ENCODE measurements at regions not wholly inside any gene's neighbourhood (a gene's known extent, or its start where the extent isn't known, plus 50 kb on each side); places are given as distances from the start of the nearest gene placed in this dataset.

GRCh38 chr14:97760050-97760449, 962.9 kb downstream of the VRK1 start:
- Histone ChIP-seq H3K9ac (replicated peaks; ENCODE audit: extremely low read depth, insufficient read depth, low read length) (no peak overlapping the region), H3K4me1 (ENCODE audit: control insufficient read depth, extremely low read depth, insufficient read depth, low read length) (no peaks in the 10 kb centered on the region), H3K27me3 (ENCODE audit: control insufficient read depth in 2 of 2, insufficient read depth in 2 of 2, low read length in 2 of 2) (no peaks in the 10 kb centered on the region), H2AFZ (ENCODE audit: low read depth, low read length) (no peak overlapping the region), H4K20me1 (replicated peaks; ENCODE audit: control insufficient read depth, extremely low read depth, insufficient read depth, low read length) (no peaks in the 10 kb centered on the region), H3K9me1 (replicated peaks; ENCODE audit: control insufficient read depth, extremely low read depth, insufficient read depth, low read length) (no peaks in the 10 kb centered on the region), H3K27ac (ENCODE audit: insufficient read depth, low read depth, low read length) (no peak overlapping the region), H3K9me3 (replicated peaks; ENCODE audit: control insufficient read depth, insufficient read depth, low read length) (no peaks in the 10 kb centered on the region), H3K4me2 (ENCODE audit: insufficient read depth, low read length) (no peak overlapping the region), H3K36me3 (ENCODE audit: control insufficient read depth in 2 of 2, extremely low read depth in 1 of 2, insufficient read depth in 2 of 2, low read length in 2 of 2) (no peaks in the 10 kb centered on the region), H3K4me3 (replicated peaks in 1 of 3; ENCODE audit: insufficient read depth in 1 of 3, low read depth in 1 of 3, low read length in 3 of 3) (no peak overlapping the region), H3K79me2 (ENCODE audit: control insufficient read depth, insufficient read depth, low read length) (no peaks in the 10 kb centered on the region)
- intact Hi-C loops (cut with micrococcal nuclease) (no loop called here), dilution Hi-C loops (cut with MboI; ENCODE audit: extremely low pct_ligation_motif_present, low sequenced_read_pairs) (no loop called here)
- ChIA-PET POLR2A (no interaction called here), CTCF (no interaction called here)
- no peak for FAIRE-seq
- no TSS peak for BruUV-seq (replicated peaks)
- TF ChIP-seq POLR2AphosphoS5 (IDR thresholded peaks at IDR 0.05; ENCODE audit: insufficient read depth, low read depth, low read length) (no peak), GATA2 (IDR thresholded peaks at IDR 0.05; ENCODE audit: insufficient read depth, insufficient read length, low read depth, low read length) (no peak), MYC (IDR thresholded peaks at IDR 0.05; ENCODE audit: low read depth, low read length) (no peak), MAX (IDR thresholded peaks at IDR 0.05; ENCODE audit: insufficient read depth, insufficient read length) (no peak), JUN (IDR thresholded peaks at IDR 0.05; ENCODE audit: borderline replicate concordance, insufficient read depth, insufficient read length, low read depth) (no peak), FOS (IDR thresholded peaks at IDR 0.05; ENCODE audit: borderline replicate concordance, insufficient read depth, low read length) (no peak), EZH2 (IDR thresholded peaks at IDR 0.05; ENCODE audit: borderline replicate concordance, low read depth, low read length, severe bottlenecking) (no peak), POLR2A (IDR thresholded peaks at IDR 0.05; ENCODE audit: low read depth, low read length) (no peak), CTCF (IDR thresholded peaks at IDR 0.05; ENCODE audit: extremely low read depth in 1 of 2, insufficient read depth in 1 of 2, low read depth in 1 of 2, low read length in 2 of 2) (no peak)
- no peak for DNase-seq (ENCODE audit: low read depth, low spot score)
